B cell (primary cell): ENCODE measurements at regions not wholly inside any gene's neighbourhood (a gene's known extent, or its start where the extent isn't known, plus 50 kb on each side); places are given as distances from the start of the nearest gene placed in this dataset.

Experiments used
- EZH2 ChIP-seq: IDR thresholded peaks from 2 replicates; pipeline ENCODE4 v1.6.1; 2012; ENCODE audit warnings: borderline replicate concordance, low read depth, mild to moderate bottlenecking, moderate library complexity, low read length; ENCODE audit not compliant: insufficient read depth, poor library complexity, severe bottlenecking
- TF ChIP-seq, protein P1 (sequence below): fragments of 200-600 bp; IDR thresholded peaks from one replicate; pipeline ENCODE4 v1.8.0; 2022; ENCODE audit warnings: antibody characterized with exemption, mild to moderate bottlenecking

DNA sequence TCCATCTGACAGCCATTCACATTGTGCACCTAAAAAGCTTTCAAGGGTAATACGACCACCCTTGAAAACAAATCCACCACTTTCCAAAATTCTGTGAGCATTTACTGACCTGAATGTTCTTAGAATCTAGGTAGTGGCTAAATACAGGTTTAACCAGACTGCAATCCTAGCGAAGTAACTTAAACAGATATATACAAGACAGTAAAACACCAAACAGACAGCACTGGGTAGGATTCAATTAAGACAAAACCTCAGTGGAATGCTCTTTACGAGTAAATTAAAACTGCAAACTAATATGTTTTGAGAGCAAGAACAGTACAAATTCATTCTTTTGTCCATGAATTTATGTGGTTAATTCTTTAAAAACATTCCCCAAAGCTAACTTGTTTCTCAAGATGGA lies 354.2 kb upstream of the ESRRG start:
- TF ChIP-seq, protein P1, sequence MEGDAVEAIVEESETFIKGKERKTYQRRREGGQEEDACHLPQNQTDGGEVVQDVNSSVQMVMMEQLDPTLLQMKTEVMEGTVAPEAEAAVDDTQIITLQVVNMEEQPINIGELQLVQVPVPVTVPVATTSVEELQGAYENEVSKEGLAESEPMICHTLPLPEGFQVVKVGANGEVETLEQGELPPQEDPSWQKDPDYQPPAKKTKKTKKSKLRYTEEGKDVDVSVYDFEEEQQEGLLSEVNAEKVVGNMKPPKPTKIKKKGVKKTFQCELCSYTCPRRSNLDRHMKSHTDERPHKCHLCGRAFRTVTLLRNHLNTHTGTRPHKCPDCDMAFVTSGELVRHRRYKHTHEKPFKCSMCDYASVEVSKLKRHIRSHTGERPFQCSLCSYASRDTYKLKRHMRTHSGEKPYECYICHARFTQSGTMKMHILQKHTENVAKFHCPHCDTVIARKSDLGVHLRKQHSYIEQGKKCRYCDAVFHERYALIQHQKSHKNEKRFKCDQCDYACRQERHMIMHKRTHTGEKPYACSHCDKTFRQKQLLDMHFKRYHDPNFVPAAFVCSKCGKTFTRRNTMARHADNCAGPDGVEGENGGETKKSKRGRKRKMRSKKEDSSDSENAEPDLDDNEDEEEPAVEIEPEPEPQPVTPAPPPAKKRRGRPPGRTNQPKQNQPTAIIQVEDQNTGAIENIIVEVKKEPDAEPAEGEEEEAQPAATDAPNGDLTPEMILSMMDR, result no peak
- no peak for TF ChIP-seq EZH2
